Neural progenitor cell (in vitro differentiated cells): ENCODE measurements at regions not wholly inside any gene's neighbourhood (a gene's known extent, or its start where the extent isn't known, plus 50 kb on each side); places are given as distances from the start of the nearest gene placed in this dataset.

Experiments
- DNase-seq: peaks from one replicate; pipeline ENCODE4 v3.0.0-alpha.2; 2016; ENCODE audit warnings: low spot score
- H2AFZ ChIP-seq: fragments of 200-600 bp; sonication (generic); replicated peaks from 2 replicates; pipeline ENCODE4 v1.6.1; 2016; ENCODE audit warnings: antibody characterized with exemption
- H3F3A ChIP-seq: fragments of 200-600 bp; sonication (generic); 2 replicates; pipeline ENCODE4 v1.6.1; 2016; ENCODE audit warnings: antibody characterized with exemption, low read depth
- H3K27ac ChIP-seq: fragments of 200-600 bp; sonication (generic); 2 replicates; pipeline ENCODE4 v1.5.1; 2016; ENCODE audit warnings: mild to moderate bottlenecking
- H3K27me3 ChIP-seq: fragments of 200-600 bp; sonication (generic); 2 replicates; pipeline ENCODE4 v1.6.1; 2016; ENCODE audit warnings: mild to moderate bottlenecking, moderate library complexity
- H3K36me3 ChIP-seq: fragments of 200-600 bp; sonication (generic); 2 replicates; pipeline ENCODE4 v1.5.1; 2016
- H3K4me1 ChIP-seq: fragments of 200-600 bp; sonication (generic); 2 replicates; pipeline ENCODE4 v1.6.1; 2016; ENCODE audit warnings: mixed run types
- H3K4me2 ChIP-seq: fragments of 200-600 bp; sonication (generic); 2 replicates; pipeline ENCODE4 v1.6.1; 2016
- H3K4me3 ChIP-seq: fragments of 200-600 bp; sonication (generic); 2 replicates; pipeline ENCODE4 v1.5.1; 2016
- H3K79me2 ChIP-seq: fragments of 200-600 bp; sonication (generic); 2 replicates; pipeline ENCODE4 v1.6.1; 2016; ENCODE audit warnings: low read depth
- H3K9ac ChIP-seq: fragments of 200-600 bp; sonication (generic); 2 replicates; pipeline ENCODE4 v1.6.1; 2016
- H3K9me3 ChIP-seq: fragments of 200-600 bp; sonication (generic); 2 replicates; pipeline ENCODE4 v1.5.1; 2016; ENCODE audit warnings: low read depth
- H4K20me1 ChIP-seq: fragments of 200-600 bp; sonication (generic); 2 replicates; pipeline ENCODE4 v1.6.1; 2016; ENCODE audit warnings: low read depth
- H3K27ac Mint-ChIP-seq: 3 replicates; pipeline ENCODE4 v1.8.0; 2021; ENCODE audit warnings: mixed read lengths
- H3K27me3 Mint-ChIP-seq: 2 replicates; pipeline ENCODE4 v1.8.0; 2022; ENCODE audit warnings: low read depth, mild to moderate bottlenecking, inconsistent platforms, moderate library complexity, mixed read lengths; ENCODE audit not compliant: insufficient read depth
- H3K36me3 Mint-ChIP-seq: 3 replicates; pipeline ENCODE4 v1.8.0; 2021; ENCODE audit warnings: mixed read lengths
- H3K4me1 Mint-ChIP-seq: 3 replicates; pipeline ENCODE4 v1.8.0; 2021; ENCODE audit warnings: mixed read lengths
- H3K4me3 Mint-ChIP-seq: 3 replicates; pipeline ENCODE4 v1.8.0; 2021; ENCODE audit warnings: mild to moderate bottlenecking, moderate library complexity, mixed read lengths
- H3K9me3 Mint-ChIP-seq: 3 replicates; pipeline ENCODE4 v1.8.0; 2020; ENCODE audit warnings: mixed read lengths
- CTCF ChIP-seq: fragments of 200-600 bp; sonication (generic); IDR thresholded peaks from 2 replicates; pipeline ENCODE4 v1.5.1; 2017; ENCODE audit warnings: antibody characterized with exemption, mild to moderate bottlenecking
- EZH2 ChIP-seq: fragments of 200-600 bp; sonication (generic); IDR thresholded peaks from 2 replicates; pipeline ENCODE4 v1.6.1; 2017; ENCODE audit warnings: antibody characterized with exemption, mild to moderate bottlenecking, moderate library complexity
- EZH2phosphoT487 ChIP-seq: fragments of 200-600 bp; sonication (generic); IDR thresholded peaks from 2 replicates; pipeline ENCODE4 v1.6.1; 2017; ENCODE audit warnings: antibody characterized with exemption

- no peak for DNase-seq
- peaks cover 5% of the 10 kb centered on the region for H3K9me3 Mint-ChIP-seq
- no peak overlapping the region for H3K27ac Mint-ChIP-seq
- no peaks in the 10 kb centered on the region for H3K36me3 ChIP-seq
- H3K79me2 ChIP-seq = no peaks in the 10 kb centered on the region
- peaks cover 3% of the 10 kb centered on the region for H3K4me1 Mint-ChIP-seq
- no peaks in the 10 kb centered on the region for H3K36me3 Mint-ChIP-seq
- no peaks in the 10 kb centered on the region for H4K20me1 ChIP-seq
- H3F3A ChIP-seq = no peaks in the 10 kb centered on the region
- no peaks in the 10 kb centered on the region for H3K4me1 ChIP-seq
- TF ChIP-seq EZH2 (no peak), EZH2phosphoT487 (no peak), CTCF (no peak)
- no peak overlapping the region for H3K4me2 ChIP-seq
- no peak overlapping the region for H3K27ac ChIP-seq
- peaks cover 2% of the 10 kb centered on the region for H3K27me3 Mint-ChIP-seq
- H3K9me3 ChIP-seq = no peaks in the 10 kb centered on the region
- H3K27me3 ChIP-seq = no peaks in the 10 kb centered on the region
- H2AFZ ChIP-seq = no peak overlapping the region
- H3K4me3 Mint-ChIP-seq = no peak overlapping the region
- no peak overlapping the region for H3K9ac ChIP-seq
- H3K4me3 ChIP-seq = no peak overlapping the region
Observed at GRCh38 chr12:25376985-25377384, 126.3 kb upstream of the KRAS start.

- TF ChIP-seq EZH2 = no peak
- TF ChIP-seq CTCF = no peak
- no peak for TF ChIP-seq EZH2phosphoT487
- no peak overlapping the region for H3K27ac Mint-ChIP-seq
- Histone ChIP-seq H3K79me2 (no peaks in the 10 kb centered on the region), H3F3A (no peaks in the 10 kb centered on the region), H4K20me1 (no peaks in the 10 kb centered on the region), H3K4me1 (no peaks in the 10 kb centered on the region), H3K9me3 (no peaks in the 10 kb centered on the region), H3K4me3 (no peak overlapping the region), H2AFZ (no peak overlapping the region), H3K36me3 (no peaks in the 10 kb centered on the region), H3K27me3 (no peaks in the 10 kb centered on the region), H3K4me2 (no peak overlapping the region), H3K27ac (no peak overlapping the region), H3K9ac (no peak overlapping the region)
- no peak for DNase-seq
- no peaks in the 10 kb centered on the region for H3K36me3 Mint-ChIP-seq
- H3K4me1 Mint-ChIP-seq = peaks cover 3% of the 10 kb centered on the region
- no peak overlapping the region for H3K4me3 Mint-ChIP-seq
- H3K27me3 Mint-ChIP-seq = peaks cover 2% of the 10 kb centered on the region
- peaks cover 5% of the 10 kb centered on the region for H3K9me3 Mint-ChIP-seq
Observed at GRCh38 chr12:25376407-25376806, 125.7 kb upstream of the KRAS start.

GRCh38 chr12:25372969-25373817, 122.5 kb upstream of the KRAS start:
- peak overlapping the region; percentile 61 for H3K4me3 Mint-ChIP-seq
- no peaks in the 10 kb centered on the region for H4K20me1 ChIP-seq
- peaks cover 9% of the 10 kb centered on the region for H3K27me3 Mint-ChIP-seq
- H3K9ac ChIP-seq = no peak overlapping the region
- peaks cover 3% of the 10 kb centered on the region for H3K4me1 Mint-ChIP-seq
- no peaks in the 10 kb centered on the region for H3F3A ChIP-seq
- H3K27ac ChIP-seq = no peak overlapping the region
- H3K9me3 Mint-ChIP-seq = peaks cover 10% of the 10 kb centered on the region
- no peak overlapping the region for H3K4me2 ChIP-seq
- H3K36me3 Mint-ChIP-seq = no peaks in the 10 kb centered on the region
- no peak overlapping the region for H3K4me3 ChIP-seq
- H3K27ac Mint-ChIP-seq = no peak overlapping the region
- H3K27me3 ChIP-seq = no peaks in the 10 kb centered on the region
- no peak for TF ChIP-seq CTCF
- TF ChIP-seq EZH2 = no peak
- TF ChIP-seq EZH2phosphoT487 = no peak
- no peak for DNase-seq
- H3K4me1 ChIP-seq = no peaks in the 10 kb centered on the region
- no peaks in the 10 kb centered on the region for H3K9me3 ChIP-seq
- no peaks in the 10 kb centered on the region for H3K36me3 ChIP-seq
- H3K79me2 ChIP-seq = no peaks in the 10 kb centered on the region
- peak overlapping the region; percentile 10 for H2AFZ ChIP-seq
